Ishikawa (cell line): ENCODE measurements at regions not wholly inside any gene's neighbourhood (a gene's known extent, or its start where the extent isn't known, plus 50 kb on each side); places are given as distances from the start of the nearest gene placed in this dataset.

Experiments
- CEBPB ChIP-seq: IDR thresholded peaks from 2 replicates; pipeline ENCODE4 v1.6.1; 2012
- CREB1 ChIP-seq: IDR thresholded peaks from 2 replicates; pipeline ENCODE4 v1.6.1; 2012; ENCODE audit warnings: low read depth
- EGR1 ChIP-seq: IDR thresholded peaks from 2 replicates; pipeline ENCODE4 v1.6.1; 2012
- EP300 ChIP-seq: IDR thresholded peaks from 2 replicates; pipeline ENCODE4 v1.6.1; 2012; ENCODE audit warnings: borderline replicate concordance
- FOXM1 ChIP-seq: IDR thresholded peaks from 2 replicates; pipeline ENCODE4 v1.6.1; 2012; ENCODE audit warnings: low read depth, borderline replicate concordance
- NFIC ChIP-seq: IDR thresholded peaks from 2 replicates; pipeline ENCODE4 v1.6.1; 2012
- RAD21 ChIP-seq: IDR thresholded peaks from 2 replicates; pipeline ENCODE4 v1.6.1; 2012; ENCODE audit warnings: low read depth
- TAF1 ChIP-seq: IDR thresholded peaks from 2 replicates; pipeline ENCODE4 v1.6.1; 2012; ENCODE audit warnings: low read depth, mild to moderate bottlenecking
- TCF12 ChIP-seq: IDR thresholded peaks from 2 replicates; pipeline ENCODE4 v1.6.1; 2012; ENCODE audit warnings: low read depth
- TEAD4 ChIP-seq: IDR thresholded peaks from 2 replicates; pipeline ENCODE4 v1.6.1; 2012
- YY1 ChIP-seq: IDR thresholded peaks from 2 replicates; pipeline ENCODE4 v1.6.1; 2012; ENCODE audit warnings: low read depth
- ZBTB7A ChIP-seq: IDR thresholded peaks from 2 replicates; pipeline ENCODE4 v1.6.1; 2012; ENCODE audit warnings: low read depth
- TF ChIP-seq, protein P1 (sequence below): IDR thresholded peaks from 2 replicates; pipeline ENCODE4 v1.6.1; 2012
- TF ChIP-seq, protein P2 (sequence below): IDR thresholded peaks from 2 replicates; pipeline ENCODE4 v1.6.1; 2012
- TF ChIP-seq, protein P3 (sequence below): IDR thresholded peaks from 2 replicates; pipeline ENCODE4 v1.6.1; 2012; ENCODE audit warnings: low read depth, mild to moderate bottlenecking

DNA sequence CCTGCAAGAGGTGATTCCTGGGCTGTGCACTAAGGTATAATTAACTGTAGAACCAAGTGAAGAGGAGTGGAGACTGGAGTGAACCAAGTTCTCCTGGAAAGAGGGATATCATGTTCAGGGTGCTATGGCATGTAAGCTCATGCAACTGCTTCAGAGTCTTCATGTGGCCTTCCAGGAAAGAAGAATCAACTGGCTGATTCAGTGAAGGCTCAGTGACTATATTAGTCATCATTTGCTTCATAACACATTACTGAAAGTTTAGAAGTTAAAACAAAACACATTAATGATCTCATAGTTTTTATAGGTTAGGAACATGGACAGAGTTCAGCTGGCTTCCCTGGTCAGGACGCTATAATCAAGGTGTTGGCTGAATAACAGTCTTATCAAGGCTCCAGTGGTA, 1200.8 kb upstream of the GYPC start:
- TF ChIP-seq CEBPB (no peak), TCF12 (no peak), FOXM1 (no peak)
- TF ChIP-seq, protein P1, sequence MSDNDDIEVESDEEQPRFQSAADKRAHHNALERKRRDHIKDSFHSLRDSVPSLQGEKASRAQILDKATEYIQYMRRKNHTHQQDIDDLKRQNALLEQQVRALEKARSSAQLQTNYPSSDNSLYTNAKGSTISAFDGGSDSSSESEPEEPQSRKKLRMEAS: no peak

DNA sequence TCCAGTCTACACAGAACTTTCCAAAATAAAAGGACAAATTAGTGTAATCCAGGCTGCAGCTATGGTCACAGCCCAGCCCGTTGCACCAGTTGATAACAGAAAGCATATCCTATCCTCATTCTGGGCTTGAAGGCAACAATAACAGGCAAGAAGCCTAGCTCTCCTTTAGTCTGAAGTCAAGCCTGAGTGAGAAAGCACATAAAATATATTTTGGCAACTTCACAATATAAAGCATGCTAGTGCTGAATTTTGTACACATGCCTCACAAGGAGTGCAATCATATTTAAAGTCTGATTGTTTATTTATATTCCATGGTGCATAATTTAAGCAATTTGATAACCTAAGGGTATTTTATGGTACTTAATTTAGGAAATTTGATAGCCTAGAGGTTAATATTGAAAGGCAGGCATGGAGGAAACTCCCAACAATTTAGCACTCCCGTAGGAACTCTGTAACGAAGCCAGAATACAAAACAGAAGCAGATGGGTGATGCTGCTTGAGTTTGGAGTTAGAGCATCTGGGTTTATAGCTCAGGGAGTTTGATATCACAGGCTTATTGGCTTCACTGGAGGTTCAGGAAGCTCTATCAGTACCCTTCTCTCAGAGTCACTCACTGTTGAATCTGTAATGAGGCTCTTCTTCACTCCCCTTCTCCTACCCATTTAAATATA, 1199.1 kb upstream of the GYPC start:
- TF ChIP-seq, protein P2, sequence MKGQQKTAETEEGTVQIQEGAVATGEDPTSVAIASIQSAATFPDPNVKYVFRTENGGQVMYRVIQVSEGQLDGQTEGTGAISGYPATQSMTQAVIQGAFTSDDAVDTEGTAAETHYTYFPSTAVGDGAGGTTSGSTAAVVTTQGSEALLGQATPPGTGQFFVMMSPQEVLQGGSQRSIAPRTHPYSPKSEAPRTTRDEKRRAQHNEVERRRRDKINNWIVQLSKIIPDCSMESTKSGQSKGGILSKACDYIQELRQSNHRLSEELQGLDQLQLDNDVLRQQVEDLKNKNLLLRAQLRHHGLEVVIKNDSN: no peak
- TF ChIP-seq NFIC (no peak), ZBTB7A (no peak), FOXM1 (no peak), TEAD4 (no peak), EP300 (no peak), CEBPB (no peak), TCF12 (no peak), YY1 (no peak), EGR1 (no peak), CREB1 (no peak), TAF1 (no peak), RAD21 (no peak)
- TF ChIP-seq, protein P1: no peak

DNA sequence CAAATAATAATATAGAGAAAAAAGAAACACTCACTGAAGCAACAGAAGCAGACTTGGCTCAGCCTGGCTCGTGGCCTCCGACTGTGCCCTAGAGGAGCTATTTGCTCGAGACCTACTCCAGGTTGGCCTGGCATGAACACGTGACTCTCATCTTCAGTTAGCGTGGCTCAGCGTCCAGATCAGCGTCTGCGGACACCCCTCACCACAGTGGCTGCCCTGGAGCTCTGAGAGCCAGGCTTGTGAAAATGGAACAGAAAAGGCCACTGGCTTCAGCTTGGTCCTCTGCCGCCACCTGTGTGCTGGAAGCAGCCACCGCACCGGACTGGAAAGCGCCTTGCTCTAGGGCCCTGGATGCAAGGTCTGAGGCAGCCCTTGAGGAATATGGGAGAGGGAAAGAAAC, 1184.0 kb upstream of the GYPC start:
- TF ChIP-seq TAF1 (no peak), RAD21 (peak; percentile 22; the same call in 1 of the 2 replicates), CEBPB (no peak), EGR1 (no peak)

DNA sequence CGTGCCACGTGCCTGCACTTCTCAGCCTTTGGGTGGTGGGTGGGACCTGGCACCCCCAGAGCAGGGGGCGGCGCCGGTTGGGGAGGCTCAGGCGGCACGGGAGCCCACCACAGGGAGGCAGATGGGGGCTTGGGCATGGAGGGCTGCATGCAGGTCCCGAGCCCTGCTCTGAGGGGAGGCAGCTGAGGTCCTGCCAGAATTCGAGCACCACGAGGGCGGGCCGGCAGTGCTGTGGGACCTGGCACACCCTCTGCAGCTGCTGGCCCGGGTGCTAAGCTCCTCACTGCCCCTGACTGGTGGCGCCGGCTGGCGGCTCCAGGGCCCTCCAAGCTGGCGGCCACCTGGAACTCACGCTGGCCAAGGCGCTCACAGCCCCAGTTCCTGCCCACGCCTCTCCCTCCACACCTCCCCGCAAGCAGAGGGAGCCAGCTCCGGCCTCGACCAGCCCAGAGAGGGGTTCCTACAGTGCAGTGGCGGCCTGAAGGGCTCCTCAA, 1176.8 kb upstream of the GYPC start:
- TF ChIP-seq ZBTB7A (no peak), YY1 (no peak), RAD21 (no peak), CREB1 (no peak)
- TF ChIP-seq, protein P2: no peak

DNA sequence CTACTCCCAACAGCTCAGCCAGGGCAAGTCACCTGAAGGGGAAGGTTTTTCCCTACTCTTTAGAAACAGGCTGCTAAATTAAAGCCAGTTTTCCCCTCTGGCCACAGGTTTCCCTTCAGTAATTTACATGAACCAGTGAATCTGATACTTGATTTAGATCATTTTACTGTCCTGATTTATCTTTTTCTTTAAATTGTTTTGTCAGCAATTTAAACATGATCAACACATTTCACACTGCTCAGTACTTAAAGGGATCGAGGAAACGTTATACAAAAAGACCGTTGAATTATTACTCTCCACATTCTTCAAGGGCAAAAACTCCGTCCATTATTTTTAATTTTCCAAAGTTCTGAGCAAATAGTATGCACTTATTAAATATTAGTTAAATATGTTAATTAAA, 1165.7 kb upstream of the GYPC start:
- TF ChIP-seq ZBTB7A (no peak), RAD21 (no peak), CREB1 (no peak), EGR1 (no peak)

DNA sequence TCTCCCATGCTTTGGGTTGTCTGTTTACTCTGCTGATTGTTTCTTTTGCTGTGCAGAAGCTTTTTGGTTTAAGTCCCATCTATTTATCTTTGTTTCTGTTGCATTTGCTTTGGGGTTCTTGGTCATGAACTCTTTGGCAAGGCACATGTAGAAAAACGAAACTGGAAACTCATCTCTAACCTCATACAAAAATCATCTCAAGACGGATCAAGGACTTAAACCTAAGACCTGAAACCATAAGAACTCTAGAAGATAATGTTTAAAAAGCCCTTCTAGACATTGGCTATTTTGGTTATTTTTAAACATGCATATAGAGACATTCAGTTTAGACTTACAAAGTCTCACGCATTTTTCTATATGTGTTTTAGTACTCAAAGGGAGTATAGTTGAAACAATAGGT, 1164.3 kb upstream of the GYPC start:
- TF ChIP-seq YY1: no peak
- TF ChIP-seq RAD21: no peak
- no peak for TF ChIP-seq TCF12
- TF ChIP-seq NFIC: no peak
- TF ChIP-seq EP300: no peak
- TF ChIP-seq CREB1: no peak
- no peak for TF ChIP-seq FOXM1

DNA sequence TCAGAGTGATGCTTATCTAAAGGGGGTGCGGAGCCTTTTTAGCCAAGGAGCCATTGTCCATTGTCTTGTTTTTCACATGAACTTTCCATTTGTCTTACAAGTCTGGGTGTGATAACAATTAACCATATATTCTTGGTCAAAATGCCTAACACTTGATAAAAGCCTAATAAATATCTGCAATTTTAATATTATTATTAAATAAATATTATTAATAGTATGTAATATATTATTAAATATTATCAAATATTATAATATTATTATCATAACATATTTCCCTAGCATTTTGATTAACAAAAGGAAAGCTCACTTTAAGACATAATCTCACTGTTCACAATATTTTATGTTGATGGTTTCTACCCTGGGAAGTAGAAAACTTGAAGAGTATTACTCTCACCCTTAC, 1143.6 kb upstream of the GYPC start:
- TF ChIP-seq NFIC (no peak), TEAD4 (no peak), ZBTB7A (no peak), EGR1 (no peak), YY1 (no peak)
- TF ChIP-seq, protein P3, sequence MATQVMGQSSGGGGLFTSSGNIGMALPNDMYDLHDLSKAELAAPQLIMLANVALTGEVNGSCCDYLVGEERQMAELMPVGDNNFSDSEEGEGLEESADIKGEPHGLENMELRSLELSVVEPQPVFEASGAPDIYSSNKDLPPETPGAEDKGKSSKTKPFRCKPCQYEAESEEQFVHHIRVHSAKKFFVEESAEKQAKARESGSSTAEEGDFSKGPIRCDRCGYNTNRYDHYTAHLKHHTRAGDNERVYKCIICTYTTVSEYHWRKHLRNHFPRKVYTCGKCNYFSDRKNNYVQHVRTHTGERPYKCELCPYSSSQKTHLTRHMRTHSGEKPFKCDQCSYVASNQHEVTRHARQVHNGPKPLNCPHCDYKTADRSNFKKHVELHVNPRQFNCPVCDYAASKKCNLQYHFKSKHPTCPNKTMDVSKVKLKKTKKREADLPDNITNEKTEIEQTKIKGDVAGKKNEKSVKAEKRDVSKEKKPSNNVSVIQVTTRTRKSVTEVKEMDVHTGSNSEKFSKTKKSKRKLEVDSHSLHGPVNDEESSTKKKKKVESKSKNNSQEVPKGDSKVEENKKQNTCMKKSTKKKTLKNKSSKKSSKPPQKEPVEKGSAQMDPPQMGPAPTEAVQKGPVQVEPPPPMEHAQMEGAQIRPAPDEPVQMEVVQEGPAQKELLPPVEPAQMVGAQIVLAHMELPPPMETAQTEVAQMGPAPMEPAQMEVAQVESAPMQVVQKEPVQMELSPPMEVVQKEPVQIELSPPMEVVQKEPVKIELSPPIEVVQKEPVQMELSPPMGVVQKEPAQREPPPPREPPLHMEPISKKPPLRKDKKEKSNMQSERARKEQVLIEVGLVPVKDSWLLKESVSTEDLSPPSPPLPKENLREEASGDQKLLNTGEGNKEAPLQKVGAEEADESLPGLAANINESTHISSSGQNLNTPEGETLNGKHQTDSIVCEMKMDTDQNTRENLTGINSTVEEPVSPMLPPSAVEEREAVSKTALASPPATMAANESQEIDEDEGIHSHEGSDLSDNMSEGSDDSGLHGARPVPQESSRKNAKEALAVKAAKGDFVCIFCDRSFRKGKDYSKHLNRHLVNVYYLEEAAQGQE: no peak

DNA sequence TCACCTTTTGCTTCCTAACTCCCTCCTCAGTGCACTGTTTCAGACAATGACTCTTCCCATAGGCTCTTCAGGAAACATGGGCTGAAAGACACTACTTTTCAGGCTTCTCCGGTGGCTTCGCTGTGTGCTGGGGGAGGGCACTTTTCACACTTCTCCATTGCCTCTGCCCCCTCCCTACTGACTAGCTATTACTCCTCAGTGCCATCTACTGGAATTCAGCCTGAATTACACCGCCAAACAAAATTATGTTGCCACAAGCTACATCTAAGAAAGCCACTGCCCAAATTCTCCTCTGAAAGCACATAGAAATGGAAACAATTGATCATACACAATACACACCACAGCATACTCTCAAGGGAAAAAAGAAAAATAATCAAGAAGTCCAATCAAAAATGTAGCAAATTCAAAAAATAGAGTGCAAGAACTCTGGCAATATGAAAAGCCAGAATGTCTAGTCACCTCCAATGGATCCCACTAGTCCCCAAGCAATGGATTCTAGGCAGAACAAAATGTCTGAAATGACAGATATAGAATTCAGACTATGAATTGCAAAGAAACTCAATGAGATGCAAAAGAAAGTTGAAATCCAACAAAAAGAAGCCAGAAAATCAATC, 1139.4 kb upstream of the GYPC start:
- TF ChIP-seq CREB1 (no peak), RAD21 (peak; percentile 16; the same call in 1 of the 2 replicates)

DNA sequence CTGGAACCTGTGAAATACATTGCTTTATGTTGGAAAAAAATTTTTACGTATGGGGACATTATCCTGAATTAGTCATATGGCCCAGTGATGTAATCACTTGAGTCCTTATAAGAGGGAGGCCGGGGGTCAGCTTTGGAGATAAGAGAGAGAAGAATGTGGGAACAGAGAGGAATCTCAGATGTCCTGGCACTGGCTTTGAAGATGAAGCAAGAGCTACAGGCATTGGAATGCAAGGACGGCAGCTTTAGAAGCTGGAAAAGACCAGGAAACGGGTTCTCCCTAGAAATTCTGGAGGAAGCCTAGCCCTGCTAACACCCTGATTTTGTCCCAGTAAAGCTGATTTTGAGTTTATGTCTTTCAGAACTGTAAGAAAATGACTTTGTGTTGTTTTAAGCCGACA, 1129.9 kb upstream of the GYPC start:
- no peak for TF ChIP-seq EP300
- TF ChIP-seq TAF1: no peak
- TF ChIP-seq ZBTB7A: no peak
- TF ChIP-seq YY1: no peak
- TF ChIP-seq, protein P3: no peak
- no peak for TF ChIP-seq NFIC
- TF ChIP-seq TCF12: no peak
- no peak for TF ChIP-seq RAD21
- no peak for TF ChIP-seq CEBPB
- TF ChIP-seq, protein P2: no peak
- no peak for TF ChIP-seq TEAD4
- TF ChIP-seq CREB1: no peak
- no peak for TF ChIP-seq EGR1
- TF ChIP-seq, protein P1: no peak
